ENCODE measurements at regions not wholly inside any gene's neighbourhood (a gene's known extent, or its start where the extent isn't known, plus 50 kb on each side); places are given as distances from the start of the nearest gene placed in this dataset.

- H3K36me3 Mint-ChIP-seq, result no peaks in the 10 kb centered on the region
- no peaks in the 10 kb centered on the region for H3K27me3 Mint-ChIP-seq (ENCODE audit: low read depth)
- ChIA-PET POLR2A (no interaction called here), CTCF (no interaction called here)
- no peak overlapping the region for H3K27ac Mint-ChIP-seq
- peaks cover 4% of the 10 kb centered on the region; the same call in 1 of the 2 replicates for H3K9me3 Mint-ChIP-seq
- TF ChIP-seq ELF4 (CRISPR knock-in tag; IDR thresholded peaks at IDR 0.05; ENCODE audit: low read depth) (no peak), ZNF121 (CRISPR knock-in tag; IDR thresholded peaks at IDR 0.05) (no peak), TCF7 (CRISPR knock-in tag; IDR thresholded peaks at IDR 0.05; ENCODE audit: low read depth) (no peak), ZNF263 (CRISPR knock-in tag; IDR thresholded peaks at IDR 0.05; ENCODE audit: low read depth) (no peak), GABPB1 (CRISPR knock-in tag; IDR thresholded peaks at IDR 0.05) (no peak), ATF2 (CRISPR knock-in tag; IDR thresholded peaks at IDR 0.05; ENCODE audit: borderline replicate concordance, low read depth) (no peak)
- ATAC-seq (no peak), DNase-seq (ENCODE audit: low spot score) (no peak)
- no peaks in the 10 kb centered on the region for H3K4me1 Mint-ChIP-seq
- H3K4me3 Mint-ChIP-seq, result no peak overlapping the region
These were observed 326.3 kb upstream of the PKN2 start for GRCh38 chr1:88357729-88358128.

GRCh38 chr1:88371436-88372023 lies 312.5 kb upstream of the PKN2 start:
- DNase-seq (ENCODE audit: low spot score), result no peak
- ATAC-seq, result no peak
- Mint-ChIP-seq H3K4me3 (no peak overlapping the region), H3K9me3 (no peaks in the 10 kb centered on the region), H3K27me3 (ENCODE audit: low read depth) (no peaks in the 10 kb centered on the region), H3K27ac (no peak overlapping the region), H3K4me1 (peaks cover 5% of the 10 kb centered on the region), H3K36me3 (no peaks in the 10 kb centered on the region)
- ChIA-PET CTCF (no interaction called here), POLR2A (no interaction called here)
- no peak for TF ChIP-seq GABPB1 (CRISPR knock-in tag; IDR thresholded peaks at IDR 0.05)
- no peak for TF ChIP-seq ZNF317 (CRISPR knock-in tag; IDR thresholded peaks at IDR 0.05; ENCODE audit: borderline replicate concordance, low read depth)
- no peak for TF ChIP-seq ZNF671 (CRISPR knock-in tag; IDR thresholded peaks at IDR 0.05)
- TF ChIP-seq PRRX2 (CRISPR knock-in tag; IDR thresholded peaks at IDR 0.05), result no peak
- no peak for TF ChIP-seq GTF2I (CRISPR knock-in tag; conservative IDR thresholded peaks at IDR 0.05)
- TF ChIP-seq JAZF1 (CRISPR knock-in tag; IDR thresholded peaks at IDR 0.05), result no peak
- TF ChIP-seq ATF6 (CRISPR knock-in tag; IDR thresholded peaks at IDR 0.05), result no peak
- TF ChIP-seq CREB1 (CRISPR knock-in tag; IDR thresholded peaks at IDR 0.05), result no peak
- TF ChIP-seq EMX1 (CRISPR knock-in tag; IDR thresholded peaks at IDR 0.05), result no peak
- no peak for TF ChIP-seq SMAD3 (CRISPR knock-in tag; IDR thresholded peaks at IDR 0.05; ENCODE audit: borderline replicate concordance)
- TF ChIP-seq ETV6 (CRISPR knock-in tag; IDR thresholded peaks at IDR 0.05), result no peak
- no peak for TF ChIP-seq TP53 (CRISPR knock-in tag; IDR thresholded peaks at IDR 0.05)
- no peak for TF ChIP-seq ZNF532 (CRISPR knock-in tag; IDR thresholded peaks at IDR 0.05; ENCODE audit: borderline replicate concordance)
- no peak for TF ChIP-seq HMGXB4 (CRISPR knock-in tag; IDR thresholded peaks at IDR 0.05)
- no peak for TF ChIP-seq ZNF121 (CRISPR knock-in tag; IDR thresholded peaks at IDR 0.05)
- TF ChIP-seq HMGA2 (CRISPR knock-in tag; IDR thresholded peaks at IDR 0.05), result no peak
- no peak for TF ChIP-seq IRF1 (CRISPR knock-in tag; IDR thresholded peaks at IDR 0.05)
